GF-D8 (cell line): ENCODE measurements at regions not wholly inside any gene's neighbourhood (a gene's known extent, or its start where the extent isn't known, plus 50 kb on each side); places are given as distances from the start of the nearest gene placed in this dataset.
"Not testable (repeated sequence)": the region's sequence is repeated elsewhere in the genome, so short reads cannot be mapped to it uniquely, and the experiment has no call there.

Experiments used
- DNase-seq: peaks from one replicate; lab custom pipeline; 2025; lab: John Stamatoyannopoulos, UW

- not testable (repeated sequence) for DNase-seq
Observed at GRCh38 chr1:146281522-146281921, 52.7 kb upstream of the NOTCH2NLA start.

- DNase-seq: not testable (repeated sequence)
Observed at GRCh38 chr1:146278758-146279157, 49.9 kb upstream of the NOTCH2NLA start.
